Activated CD8-positive, alpha-beta T cell treated with anti-CD3 and anti-CD28 coated beads for 36 hours (primary cell): ENCODE measurements at regions not wholly inside any gene's neighbourhood (a gene's known extent, or its start where the extent isn't known, plus 50 kb on each side); places are given as distances from the start of the nearest gene placed in this dataset.
"Not testable (repeated sequence)": the region's sequence is repeated elsewhere in the genome, so short reads cannot be mapped to it uniquely, and the experiment has no call there.

Experiments used
- ATAC-seq: fragments of 200-7000 bp; cut with Tn5 transposase; one replicate; pipeline ENCODE4 v1.10.0; 2021; ENCODE audit warnings: mild to moderate bottlenecking, moderate library complexity
- CTCF ChIA-PET: fragments of 350-600 bp; sonication (Branson Sonifier 250); formaldehyde crosslinking; loops from one replicate; lab custom pipeline; 2021; ENCODE audit warnings: antibody characterized with exemption; lab: Charles Lee
- POLR2A ChIA-PET: fragments of 350-600 bp; sonication (Branson Sonifier 250); formaldehyde crosslinking; loops from one replicate; lab custom pipeline; 2021; ENCODE audit warnings: antibody characterized with exemption; lab: Charles Lee
- DNase-seq: peaks from one replicate; pipeline ENCODE4 v3.0.0-alpha.2; 2020
- H3K27ac Mint-ChIP-seq: one replicate; pipeline ENCODE4 v1.8.0; 2021; ENCODE audit warnings: mild to moderate bottlenecking, mixed read lengths
- H3K27me3 Mint-ChIP-seq: one replicate; pipeline ENCODE4 v1.8.0; 2021; ENCODE audit warnings: mixed read lengths
- H3K36me3 Mint-ChIP-seq: one replicate; pipeline ENCODE4 v1.8.0; 2021; ENCODE audit warnings: low read depth, mixed read lengths
- H3K4me1 Mint-ChIP-seq: one replicate; pipeline ENCODE4 v1.8.0; 2021; ENCODE audit warnings: low read depth, mixed read lengths
- H3K4me3 Mint-ChIP-seq: one replicate; pipeline ENCODE4 v1.8.0; 2021; ENCODE audit warnings: mild to moderate bottlenecking, moderate library complexity, mixed read lengths
- H3K9me3 Mint-ChIP-seq: one replicate; pipeline ENCODE4 v1.8.0; 2021; ENCODE audit warnings: mixed read lengths
- intact Hi-C: fragments of 100-400 bp; cut with micrococcal nuclease; formaldehyde crosslinking; loops from one replicate; pipeline ENCODE4 v1.10.0; 2022
- TF ChIP-seq, protein P1 (sequence below): fragments of 200-600 bp; IDR thresholded peaks from one replicate; pipeline ENCODE4 v1.8.0; 2022; ENCODE audit warnings: antibody characterized with exemption, mild to moderate bottlenecking

DNA sequence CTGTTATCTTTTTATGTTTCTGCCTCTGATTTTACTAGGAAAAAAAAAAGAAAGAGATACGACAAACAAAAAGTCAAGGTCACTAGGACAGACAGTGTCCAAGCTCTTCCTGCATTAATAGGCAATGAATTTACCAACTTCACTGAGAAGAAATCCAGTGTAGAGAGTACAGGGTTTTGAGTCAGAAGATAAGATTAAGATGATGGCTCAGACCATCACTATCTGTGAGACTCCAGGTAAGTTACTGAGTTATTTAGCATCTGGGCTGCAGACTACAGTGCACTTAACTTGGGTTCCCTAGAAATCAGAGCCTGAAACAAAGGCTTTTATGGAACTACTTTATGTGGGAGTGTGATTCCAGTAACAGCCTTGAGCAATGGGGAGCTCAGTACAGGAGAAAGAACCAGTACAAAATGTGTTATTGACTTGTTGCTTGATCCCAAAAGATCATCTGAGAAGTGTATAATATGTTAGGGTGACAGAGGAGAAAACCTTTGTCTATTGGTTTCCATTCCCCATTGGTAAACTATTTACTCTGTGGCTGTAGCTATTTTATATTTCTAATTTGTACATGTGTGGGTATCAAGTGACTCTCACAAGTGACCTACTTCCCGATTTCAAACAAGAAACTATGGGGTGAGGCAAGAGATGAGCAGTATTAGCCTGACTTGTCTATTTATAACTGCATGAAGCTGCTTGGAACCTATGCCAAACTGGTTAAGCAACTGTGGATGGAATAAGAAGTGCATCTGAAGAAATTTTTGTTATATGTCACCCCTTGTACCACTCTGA lies 395.8 kb downstream of the RAB38 start:
- POLR2A ChIA-PET: no interaction called here
- DNase-seq: no peak
- intact Hi-C loops: no loop called here
- H3K36me3 Mint-ChIP-seq: no peaks in the 10 kb centered on the region
- H3K27ac Mint-ChIP-seq: no peak overlapping the region
- CTCF ChIA-PET: no interaction called here
- TF ChIP-seq, protein P1, sequence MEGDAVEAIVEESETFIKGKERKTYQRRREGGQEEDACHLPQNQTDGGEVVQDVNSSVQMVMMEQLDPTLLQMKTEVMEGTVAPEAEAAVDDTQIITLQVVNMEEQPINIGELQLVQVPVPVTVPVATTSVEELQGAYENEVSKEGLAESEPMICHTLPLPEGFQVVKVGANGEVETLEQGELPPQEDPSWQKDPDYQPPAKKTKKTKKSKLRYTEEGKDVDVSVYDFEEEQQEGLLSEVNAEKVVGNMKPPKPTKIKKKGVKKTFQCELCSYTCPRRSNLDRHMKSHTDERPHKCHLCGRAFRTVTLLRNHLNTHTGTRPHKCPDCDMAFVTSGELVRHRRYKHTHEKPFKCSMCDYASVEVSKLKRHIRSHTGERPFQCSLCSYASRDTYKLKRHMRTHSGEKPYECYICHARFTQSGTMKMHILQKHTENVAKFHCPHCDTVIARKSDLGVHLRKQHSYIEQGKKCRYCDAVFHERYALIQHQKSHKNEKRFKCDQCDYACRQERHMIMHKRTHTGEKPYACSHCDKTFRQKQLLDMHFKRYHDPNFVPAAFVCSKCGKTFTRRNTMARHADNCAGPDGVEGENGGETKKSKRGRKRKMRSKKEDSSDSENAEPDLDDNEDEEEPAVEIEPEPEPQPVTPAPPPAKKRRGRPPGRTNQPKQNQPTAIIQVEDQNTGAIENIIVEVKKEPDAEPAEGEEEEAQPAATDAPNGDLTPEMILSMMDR: no peak
- H3K4me3 Mint-ChIP-seq: no peak overlapping the region
- ATAC-seq: no peak
- no peaks in the 10 kb centered on the region for H3K4me1 Mint-ChIP-seq
- no peaks in the 10 kb centered on the region for H3K27me3 Mint-ChIP-seq
- no peaks in the 10 kb centered on the region for H3K9me3 Mint-ChIP-seq

DNA sequence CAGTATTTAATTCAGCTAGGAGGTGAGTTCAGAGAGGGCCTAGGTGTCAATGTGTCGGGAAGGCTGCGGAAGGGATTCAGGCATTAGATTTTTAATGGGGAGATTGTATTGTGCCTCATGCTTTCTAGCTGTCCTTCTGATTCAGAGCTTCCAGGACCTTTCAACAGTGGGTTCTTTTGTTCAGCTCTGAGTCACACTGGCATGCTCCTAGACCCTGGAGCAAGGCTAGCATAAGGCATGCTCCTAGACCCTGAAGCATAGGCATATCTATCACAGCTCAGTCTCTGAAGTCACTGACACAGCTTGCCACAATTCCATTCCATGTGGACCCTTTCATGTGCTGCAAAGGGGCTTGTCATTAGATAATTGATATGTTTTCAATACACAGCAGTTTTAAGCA lies 396.9 kb downstream of the RAB38 start:
- ChIA-PET CTCF (no interaction called here), POLR2A (no interaction called here)
- ATAC-seq (no peak), DNase-seq (no peak)
- intact Hi-C loops: no loop called here
- Mint-ChIP-seq H3K36me3 (no peaks in the 10 kb centered on the region), H3K4me3 (no peak overlapping the region), H3K9me3 (no peaks in the 10 kb centered on the region), H3K27me3 (no peaks in the 10 kb centered on the region), H3K4me1 (no peaks in the 10 kb centered on the region), H3K27ac (no peak overlapping the region)
- TF ChIP-seq, protein P1: no peak

DNA sequence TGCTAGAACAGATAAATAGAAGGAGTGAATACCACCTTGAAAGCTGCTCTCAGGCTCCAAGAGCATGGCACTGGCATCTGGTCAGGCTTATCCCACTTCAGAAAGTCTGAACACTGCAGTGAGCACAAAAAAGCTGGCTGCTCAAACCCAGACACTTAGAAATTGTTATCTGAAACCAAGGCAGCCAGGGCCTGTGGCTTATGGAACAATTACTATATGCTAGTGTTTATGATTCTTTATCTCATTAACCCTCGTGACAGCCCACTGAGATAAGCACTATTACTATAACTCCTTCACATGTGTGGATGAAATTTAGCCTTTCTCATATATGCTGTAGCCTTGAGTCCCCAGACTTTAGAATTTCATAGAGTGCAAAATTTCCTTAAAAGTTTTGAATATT lies 400.2 kb downstream of the RAB38 start:
- H3K4me3 Mint-ChIP-seq: no peak overlapping the region
- no peaks in the 10 kb centered on the region for H3K9me3 Mint-ChIP-seq
- CTCF ChIA-PET: no interaction called here
- no peaks in the 10 kb centered on the region for H3K27me3 Mint-ChIP-seq
- no peaks in the 10 kb centered on the region for H3K36me3 Mint-ChIP-seq
- intact Hi-C loops: no loop called here
- no peak for ATAC-seq
- DNase-seq: no peak
- POLR2A ChIA-PET: no interaction called here
- no peaks in the 10 kb centered on the region for H3K4me1 Mint-ChIP-seq
- H3K27ac Mint-ChIP-seq: no peak overlapping the region
- TF ChIP-seq, protein P1: no peak

DNA sequence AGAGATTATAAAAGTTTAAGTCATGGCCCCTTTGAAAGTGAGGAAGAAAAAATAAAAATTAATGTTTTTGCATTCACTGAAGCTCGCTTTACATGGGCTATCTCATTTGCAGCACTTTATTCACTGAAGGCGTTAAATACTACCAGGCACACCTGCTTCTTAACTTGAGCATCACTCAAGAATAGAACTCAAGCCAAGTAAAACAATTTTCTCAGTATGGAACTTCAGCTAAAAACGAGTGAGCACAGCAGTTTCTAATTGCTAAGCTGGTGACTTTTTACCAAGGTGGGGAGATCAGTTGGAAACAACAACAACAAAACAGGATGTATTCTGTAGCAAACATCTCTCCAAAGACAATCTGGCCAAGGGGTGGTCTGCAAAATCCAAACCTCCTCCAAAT lies 405.6 kb downstream of the RAB38 start:
- CTCF ChIA-PET: no interaction called here
- no peak for ATAC-seq
- Mint-ChIP-seq H3K27me3 (no peaks in the 10 kb centered on the region), H3K9me3 (peaks cover 2% of the 10 kb centered on the region), H3K36me3 (no peaks in the 10 kb centered on the region), H3K4me3 (no peak overlapping the region), H3K4me1 (no peaks in the 10 kb centered on the region), H3K27ac (no peak overlapping the region)
- TF ChIP-seq, protein P1: no peak
- no peak for DNase-seq
- POLR2A ChIA-PET: no interaction called here
- intact Hi-C loops: no loop called here

DNA sequence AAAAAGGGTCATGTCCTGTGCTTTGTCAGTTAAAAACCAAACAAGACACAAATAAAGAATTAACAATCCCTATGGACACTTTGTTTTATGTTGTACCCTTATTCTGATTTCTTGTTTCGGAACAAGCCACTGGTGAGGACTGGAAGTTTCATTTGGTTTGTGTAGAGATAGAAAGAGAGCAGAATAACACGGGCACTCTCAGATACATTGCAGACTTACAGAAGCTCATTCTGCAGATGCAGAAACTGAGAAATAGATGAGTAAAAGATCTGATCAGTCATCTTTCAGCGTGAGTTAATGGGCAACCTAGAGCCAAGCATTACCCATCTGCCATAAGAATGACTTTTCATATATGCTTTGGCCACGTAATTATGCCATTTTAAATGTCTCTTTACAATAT lies 407.6 kb downstream of the RAB38 start:
- CTCF ChIA-PET: no interaction called here
- intact Hi-C loops: no loop called here
- H3K27ac Mint-ChIP-seq: no peak overlapping the region
- ATAC-seq (no peak), DNase-seq (no peak)
- H3K36me3 Mint-ChIP-seq: no peaks in the 10 kb centered on the region
- POLR2A ChIA-PET: no interaction called here
- no peaks in the 10 kb centered on the region for H3K4me1 Mint-ChIP-seq
- H3K9me3 Mint-ChIP-seq: peaks cover 2% of the 10 kb centered on the region
- H3K4me3 Mint-ChIP-seq: no peak overlapping the region
- H3K27me3 Mint-ChIP-seq: no peaks in the 10 kb centered on the region
- TF ChIP-seq, protein P1: no peak

DNA sequence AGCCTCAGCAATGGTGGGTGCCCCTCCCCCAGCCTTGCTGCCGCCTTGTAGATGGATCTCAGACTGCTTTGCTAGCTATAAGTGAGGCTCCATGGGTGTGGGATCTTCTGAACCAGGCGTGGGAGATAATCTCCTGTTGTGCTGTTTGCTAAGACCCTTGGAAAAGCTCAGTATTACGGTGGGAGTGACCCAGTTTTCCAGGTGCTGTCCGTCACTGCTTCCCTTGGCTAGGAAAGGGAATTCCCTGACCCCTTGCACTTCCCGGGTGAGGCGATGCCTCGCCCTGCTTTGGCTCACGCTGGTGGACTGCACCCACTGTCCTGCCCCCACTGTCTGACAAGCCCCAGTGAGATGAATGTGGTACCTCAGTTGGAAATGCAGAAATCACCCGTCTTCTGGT lies 411.2 kb downstream of the RAB38 start:
- H3K27ac Mint-ChIP-seq, H3K9me3 Mint-ChIP-seq, H3K4me3 Mint-ChIP-seq, POLR2A ChIA-PET, intact Hi-C loops, DNase-seq, CTCF ChIA-PET, H3K27me3 Mint-ChIP-seq, H3K4me1 Mint-ChIP-seq, ATAC-seq, H3K36me3 Mint-ChIP-seq: not testable (repeated sequence)
